A673 (cell line): ENCODE measurements at regions not wholly inside any gene's neighbourhood (a gene's known extent, or its start where the extent isn't known, plus 50 kb on each side); places are given as distances from the start of the nearest gene placed in this dataset.

Experiments
- CTCF ChIP-seq: fragments of 300-800, 200-600 bp; sonication (generic); conservative IDR thresholded peaks from 2 replicates; pipeline ENCODE4 v1.5.1; 2017; ENCODE audit warnings: low read depth, mild to moderate bottlenecking, antibody characterized with exemption, low read length, moderate library complexity, mixed read lengths
- EZH2 ChIP-seq: fragments of 200-600 bp; sonication (generic); IDR thresholded peaks from 2 replicates; pipeline ENCODE4 v1.6.1; 2017; ENCODE audit warnings: borderline replicate concordance, low read depth, mild to moderate bottlenecking, mixed read lengths, antibody characterized with exemption, low read length; ENCODE audit not compliant: poor library complexity, severe bottlenecking

- TF ChIP-seq CTCF, result no peak
- TF ChIP-seq EZH2, result no peak
These were observed 626.0 kb upstream of the SEL1L start for GRCh38 chr14:82159624-82160023.
